ENCODE measurements at regions not wholly inside any gene's neighbourhood (a gene's known extent, or its start where the extent isn't known, plus 50 kb on each side); places are given as distances from the start of the nearest gene placed in this dataset.
"Not testable (repeated sequence)": the region's sequence is repeated elsewhere in the genome, so short reads cannot be mapped to it uniquely, and the experiment has no call there.

- DNase-seq, result no peak
Measured at GRCh38 chr20:53855733-53856132, 214.7 kb downstream of the BCAS1 start.

- DNase-seq, result not testable (repeated sequence)
Measured at GRCh38 chr20:53854609-53854926, 215.8 kb downstream of the BCAS1 start.

GRCh38 chr20:53853111-53853713 is 217.2 kb downstream of the BCAS1 start:
- DNase-seq, result no peak

GRCh38 chr20:53852691-53853090 is 217.7 kb downstream of the BCAS1 start:
- no peak for DNase-seq

- DNase-seq, result no peak
Measured at GRCh38 chr20:53852014-53852413, 218.4 kb downstream of the BCAS1 start.

- DNase-seq, result no peak
Measured at GRCh38 chr20:53850319-53850718, 220.1 kb downstream of the BCAS1 start.

GRCh38 chr20:53849471-53850059 is 220.8 kb downstream of the BCAS1 start:
- DNase-seq, result no peak

GRCh38 chr20:53848304-53848703 is 222.1 kb downstream of the BCAS1 start:
- no peak for DNase-seq

GRCh38 chr20:53847837-53848170 is 222.6 kb downstream of the BCAS1 start:
- no peak for DNase-seq

GRCh38 chr20:53847139-53847836 is 223.1 kb downstream of the BCAS1 start:
- no peak for DNase-seq

GRCh38 chr20:53846640-53847039 is 223.8 kb downstream of the BCAS1 start:
- no peak for DNase-seq

- no peak for DNase-seq
Measured at GRCh38 chr20:53845980-53846379, 224.4 kb downstream of the BCAS1 start.

GRCh38 chr20:53844259-53844658 is 226.1 kb downstream of the BCAS1 start:
- DNase-seq, result no peak

GRCh38 chr20:53843645-53844044 is 226.7 kb downstream of the BCAS1 start:
- no peak for DNase-seq

- no peak for DNase-seq
Measured at GRCh38 chr20:53842301-53843099, 227.9 kb downstream of the BCAS1 start.

GRCh38 chr20:53841741-53842140 is 228.7 kb downstream of the BCAS1 start:
- DNase-seq, result no peak

GRCh38 chr20:53840532-53840931 is 229.9 kb downstream of the BCAS1 start:
- no peak for DNase-seq

- DNase-seq, result no peak
Measured at GRCh38 chr20:53839423-53840176, 230.8 kb downstream of the BCAS1 start.

- DNase-seq, result no peak
Measured at GRCh38 chr20:53838311-53838868, 232.0 kb downstream of the BCAS1 start.

- DNase-seq, result no peak
Measured at GRCh38 chr20:53837126-53837826, 233.1 kb downstream of the BCAS1 start.

GRCh38 chr20:53834749-53835148 is 235.6 kb downstream of the BCAS1 start:
- no peak for DNase-seq

- no peak for DNase-seq
Measured at GRCh38 chr20:53834062-53834442, 236.3 kb downstream of the BCAS1 start.
